ENCODE measurements at regions not wholly inside any gene's neighbourhood (a gene's known extent, or its start where the extent isn't known, plus 50 kb on each side); places are given as distances from the start of the nearest gene placed in this dataset.

DNA sequence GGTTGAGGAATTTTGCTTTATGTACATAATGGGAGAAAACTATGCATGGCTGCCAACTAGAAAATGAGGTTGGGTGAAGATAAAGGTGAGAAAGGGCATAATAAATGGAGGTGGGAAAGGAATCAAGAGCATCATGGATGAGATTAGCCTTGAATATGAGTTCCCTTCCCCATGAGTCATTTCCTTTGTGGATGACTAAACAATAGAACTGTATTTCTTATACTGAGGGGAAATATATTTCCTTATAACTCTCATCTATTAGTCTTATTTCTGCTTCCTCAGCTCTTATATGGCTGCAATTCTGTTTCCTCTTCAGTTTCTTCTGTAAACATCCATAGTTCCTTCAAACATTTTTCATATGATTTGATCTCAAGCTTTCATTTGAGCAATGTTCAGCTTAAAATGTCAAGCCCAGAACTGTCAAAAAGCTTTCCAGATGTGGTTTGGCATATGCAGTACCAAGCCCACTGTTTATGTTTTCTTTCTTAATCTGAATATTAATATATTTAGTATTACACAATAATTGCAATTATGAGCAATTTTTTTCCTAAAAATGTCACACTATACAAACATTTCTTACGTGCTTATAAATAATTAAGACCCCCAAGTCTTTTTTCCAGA is 100.7 kb upstream of the GRPR start:
- H3K4me2 ChIP-seq (ENCODE audit: control insufficient read depth, extremely low read depth, insufficient read depth, low read depth, low read length), result peak overlapping the region; percentile 31
- H3K9me1 ChIP-seq (ENCODE audit: control insufficient read depth, extremely low read depth, insufficient read depth, low read length), result no peaks in the 10 kb centered on the region
- DNase-seq (ENCODE audit: low read depth, low spot score) (no peak), FAIRE-seq (peak; percentile 74)
- H3K27me3 ChIP-seq (ENCODE audit: control insufficient read depth, extremely low read depth, insufficient read depth, low read length), result no peaks in the 10 kb centered on the region
- TF ChIP-seq EZH2 (IDR thresholded peaks at IDR 0.05; ENCODE audit: low read length), result no peak
- no peak for TF ChIP-seq CTCF (optimal IDR thresholded peaks at IDR 0.05 in 1 of 3, IDR thresholded peaks at IDR 0.05 in 1 of 3, conservative IDR thresholded peaks at IDR 0.05 in 1 of 3; ENCODE audit: extremely low read depth in 1 of 3, insufficient read depth in 2 of 3, low read length in 3 of 3)
- H3K9ac ChIP-seq (ENCODE audit: control insufficient read depth, extremely low read depth, insufficient read depth, low read length), result no peak overlapping the region
- no peak overlapping the region for H3K4me3 ChIP-seq (ENCODE audit: control insufficient read depth in 2 of 3, extremely low read depth in 1 of 3, insufficient read depth in 2 of 3, low read depth in 1 of 3, low read length in 3 of 3)
- H3K9me3 ChIP-seq (ENCODE audit: control insufficient read depth, low read depth, low read length), result no peaks in the 10 kb centered on the region
- dilution Hi-C loops (cut with MboI; ENCODE audit: extremely low pct_ligation_motif_present, low sequenced_read_pairs), result no loop called here
- H4K20me1 ChIP-seq (ENCODE audit: control insufficient read depth, extremely low read depth, insufficient read depth, low read length), result no peaks in the 10 kb centered on the region
- peaks cover 32% of the 10 kb centered on the region for H3K4me1 ChIP-seq (ENCODE audit: control insufficient read depth, extremely low read depth, insufficient read depth, low read length)
- H2AFZ ChIP-seq (ENCODE audit: control insufficient read depth, low read length), result no peak overlapping the region
- H3K36me3 ChIP-seq (ENCODE audit: control insufficient read depth in 2 of 2, extremely low read depth in 1 of 2, insufficient read depth in 2 of 2, low read length in 2 of 2), result no peaks in the 10 kb centered on the region
- peak overlapping the region; percentile 62 for H3K27ac ChIP-seq (ENCODE audit: control insufficient read depth, insufficient read depth, low read length)
- H3K79me2 ChIP-seq (ENCODE audit: control insufficient read depth, insufficient read depth, low read length), result no peaks in the 10 kb centered on the region

DNA sequence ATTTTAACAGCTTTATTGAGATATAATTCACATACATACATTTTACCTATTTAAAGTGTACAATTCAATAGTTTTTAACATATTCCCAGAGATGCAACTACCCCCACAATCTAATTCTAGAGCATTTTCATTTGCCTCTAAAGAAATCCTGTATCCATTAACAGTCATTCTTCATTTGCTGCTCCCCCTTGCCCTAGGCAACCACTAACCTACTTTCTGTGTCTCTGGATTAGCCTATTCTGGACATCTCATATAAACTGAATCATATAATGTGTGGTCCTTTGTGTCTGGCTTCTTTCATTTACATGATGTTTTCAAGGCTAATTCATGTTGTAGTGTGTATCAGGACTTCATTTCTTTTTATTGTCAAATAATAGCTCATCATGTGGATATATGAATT is 105.1 kb upstream of the GRPR start:
- FAIRE-seq, result no peak
- TF ChIP-seq EZH2 (IDR thresholded peaks at IDR 0.05; ENCODE audit: low read length) (no peak), CTCF (optimal IDR thresholded peaks at IDR 0.05 in 1 of 3, IDR thresholded peaks at IDR 0.05 in 1 of 3, conservative IDR thresholded peaks at IDR 0.05 in 1 of 3; ENCODE audit: extremely low read depth in 1 of 3, insufficient read depth in 2 of 3, low read length in 3 of 3) (no peak)
- no peak overlapping the region for H3K4me2 ChIP-seq (ENCODE audit: control insufficient read depth, extremely low read depth, insufficient read depth, low read depth, low read length)
- no peaks in the 10 kb centered on the region for H3K9me1 ChIP-seq (ENCODE audit: control insufficient read depth, extremely low read depth, insufficient read depth, low read length)
- dilution Hi-C loops (cut with MboI; ENCODE audit: extremely low pct_ligation_motif_present, low sequenced_read_pairs), result no loop called here
- H3K4me1 ChIP-seq (ENCODE audit: control insufficient read depth, extremely low read depth, insufficient read depth, low read length), result peaks cover 13% of the 10 kb centered on the region
- no peak overlapping the region for H2AFZ ChIP-seq (ENCODE audit: control insufficient read depth, low read length)
- DNase-seq (ENCODE audit: low read depth, low spot score), result no peak
- H3K4me3 ChIP-seq (ENCODE audit: control insufficient read depth in 2 of 3, extremely low read depth in 1 of 3, insufficient read depth in 2 of 3, low read depth in 1 of 3, low read length in 3 of 3), result no peak overlapping the region
- H4K20me1 ChIP-seq (ENCODE audit: control insufficient read depth, extremely low read depth, insufficient read depth, low read length), result no peaks in the 10 kb centered on the region
- H3K27me3 ChIP-seq (ENCODE audit: control insufficient read depth, extremely low read depth, insufficient read depth, low read length), result no peaks in the 10 kb centered on the region
- H3K27ac ChIP-seq (ENCODE audit: control insufficient read depth, insufficient read depth, low read length), result no peak overlapping the region
- no peak overlapping the region for H3K9ac ChIP-seq (ENCODE audit: control insufficient read depth, extremely low read depth, insufficient read depth, low read length)
- no peaks in the 10 kb centered on the region for H3K9me3 ChIP-seq (ENCODE audit: control insufficient read depth, low read depth, low read length)
- no peaks in the 10 kb centered on the region for H3K36me3 ChIP-seq (ENCODE audit: control insufficient read depth in 2 of 2, extremely low read depth in 1 of 2, insufficient read depth in 2 of 2, low read length in 2 of 2)
- H3K79me2 ChIP-seq (ENCODE audit: control insufficient read depth, insufficient read depth, low read length), result no peaks in the 10 kb centered on the region

Data from keratinocyte (primary cell).